MV-4-11 (cell line): ENCODE measurements at regions not wholly inside any gene's neighbourhood (a gene's known extent, or its start where the extent isn't known, plus 50 kb on each side); places are given as distances from the start of the nearest gene placed in this dataset.
"Not testable (repeated sequence)": the region's sequence is repeated elsewhere in the genome, so short reads cannot be mapped to it uniquely, and the experiment has no call there.

Experiments
- DNase-seq: peaks from one replicate; lab custom pipeline; 2025; lab: John Stamatoyannopoulos, UW

- DNase-seq, result no peak
Measured at GRCh38 chr7:55261386-55261770, 103.8 kb upstream of the LANCL2 start.

GRCh38 chr7:55265328-55265727 lies 99.8 kb upstream of the LANCL2 start:
- DNase-seq, result not testable (repeated sequence)

- no peak for DNase-seq
Measured at GRCh38 chr7:55265836-55266642, 99.1 kb upstream of the LANCL2 start.

GRCh38 chr7:55271069-55271626 lies 94.0 kb upstream of the LANCL2 start:
- no peak for DNase-seq

- DNase-seq, result no peak
Measured at GRCh38 chr7:55271661-55272060, 93.5 kb upstream of the LANCL2 start.

GRCh38 chr7:55272328-55272727 lies 92.8 kb upstream of the LANCL2 start:
- DNase-seq, result no peak

GRCh38 chr7:55273186-55273980 lies 91.8 kb upstream of the LANCL2 start:
- no peak for DNase-seq

- DNase-seq, result no peak
Measured at GRCh38 chr7:55274156-55274555, 91.0 kb upstream of the LANCL2 start.

GRCh38 chr7:55275291-55276200 lies 89.6 kb upstream of the LANCL2 start:
- no peak for DNase-seq

DNA sequence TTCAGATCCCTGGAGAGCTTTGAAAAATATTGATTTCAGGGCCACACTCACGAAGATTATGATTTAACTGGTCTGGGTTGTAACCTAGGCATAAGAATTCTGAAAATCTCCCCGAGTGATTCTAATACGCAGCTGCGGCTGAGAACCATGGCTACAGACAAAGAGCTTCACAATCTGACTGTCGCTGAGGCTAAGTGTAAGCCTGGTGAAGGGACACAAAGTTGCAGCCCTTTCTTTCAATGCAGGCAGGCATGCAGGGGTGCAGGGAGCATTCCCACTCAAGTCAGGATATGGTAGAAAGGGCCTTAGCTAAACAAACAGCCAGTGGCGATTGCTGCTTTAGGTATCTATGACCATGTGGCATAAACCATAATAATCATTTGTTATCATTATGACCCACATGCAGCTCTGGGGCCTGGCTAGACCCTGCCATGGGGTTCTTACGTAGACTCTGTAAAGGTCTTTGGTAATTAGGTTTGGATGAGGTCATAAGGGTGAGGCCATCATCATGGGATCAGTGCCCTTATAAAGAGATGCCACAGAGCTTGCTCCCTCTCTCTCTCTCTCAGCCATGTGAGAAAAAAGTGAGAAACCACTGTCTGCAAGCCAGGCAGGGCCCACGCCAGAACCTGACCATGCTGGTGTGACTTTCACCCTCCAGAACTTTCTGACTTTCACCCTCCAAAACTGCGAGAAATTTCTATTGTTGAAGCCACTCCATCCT lies 88.4 kb upstream of the LANCL2 start:
- no peak for DNase-seq

DNA sequence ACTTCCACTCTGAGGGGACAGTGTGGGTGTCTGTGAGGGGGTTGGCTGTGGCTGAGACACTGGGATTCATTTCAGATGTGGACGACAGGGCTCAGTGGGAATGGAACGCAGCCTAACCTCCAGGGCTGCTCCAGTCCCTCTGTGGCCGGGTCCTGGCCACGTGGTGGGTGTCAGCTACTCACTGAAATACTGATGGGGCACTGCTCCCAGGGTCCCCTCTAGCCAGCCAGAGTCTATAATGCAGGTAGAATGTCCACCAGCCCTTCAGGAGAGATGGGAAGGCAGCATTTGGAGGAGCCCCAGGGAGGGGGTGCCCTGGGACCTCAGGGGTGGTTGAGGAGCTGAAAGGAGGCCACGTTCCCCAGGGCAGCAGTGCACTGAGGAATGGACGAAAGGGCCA lies 87.2 kb upstream of the LANCL2 start:
- no peak for DNase-seq

DNA sequence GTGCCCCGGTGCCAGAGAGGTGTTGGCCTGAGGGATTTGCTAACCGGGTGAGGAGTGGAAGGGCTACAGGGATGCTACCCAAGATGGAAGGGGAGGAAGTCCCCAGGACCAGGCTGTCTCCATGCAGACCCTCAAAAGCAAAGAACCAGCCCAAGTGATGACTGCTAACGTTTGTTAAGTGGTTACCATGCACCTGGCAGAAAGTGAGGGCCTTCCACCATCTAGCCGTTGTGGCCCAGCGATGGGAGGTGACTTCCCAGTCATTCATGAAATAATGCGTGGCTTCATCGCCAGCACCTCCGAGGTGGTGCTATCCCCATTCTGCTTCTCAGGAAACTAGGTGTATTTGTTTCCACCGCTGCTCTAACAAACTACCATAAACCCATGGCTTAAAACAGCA lies 86.8 kb upstream of the LANCL2 start:
- DNase-seq, result no peak

- no peak for DNase-seq
Measured at GRCh38 chr7:55279080-55279845, 85.9 kb upstream of the LANCL2 start.

- DNase-seq, result peak; percentile 56
Measured at GRCh38 chr7:55280031-55280454, 85.1 kb upstream of the LANCL2 start.

GRCh38 chr7:55285665-55286064 lies 79.5 kb upstream of the LANCL2 start:
- no peak for DNase-seq

DNA sequence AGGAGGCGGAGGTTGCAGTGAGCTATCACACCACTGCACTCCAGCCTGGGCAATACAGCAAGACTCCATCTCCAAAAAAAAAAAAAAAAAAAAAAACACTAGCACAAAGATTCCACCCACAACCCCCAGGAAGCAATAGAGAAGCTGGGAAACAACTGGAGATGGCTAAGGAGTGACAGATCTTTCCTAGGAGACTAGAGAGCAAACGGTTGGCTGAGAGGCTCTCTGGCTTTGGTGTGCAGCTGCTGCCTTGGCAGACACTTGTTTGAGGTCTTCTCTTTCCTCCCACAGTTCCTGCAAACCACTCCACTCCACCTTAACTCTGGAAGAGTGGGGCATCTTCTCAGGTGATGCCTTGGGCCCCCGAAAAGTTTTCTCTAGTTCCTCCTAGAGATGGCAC lies 78.5 kb upstream of the LANCL2 start:
- DNase-seq, result no peak

- peak; percentile 4 for DNase-seq
Measured at GRCh38 chr7:55288070-55288824, 76.9 kb upstream of the LANCL2 start.

GRCh38 chr7:55296070-55296469 lies 69.1 kb upstream of the LANCL2 start:
- DNase-seq, result no peak

DNA sequence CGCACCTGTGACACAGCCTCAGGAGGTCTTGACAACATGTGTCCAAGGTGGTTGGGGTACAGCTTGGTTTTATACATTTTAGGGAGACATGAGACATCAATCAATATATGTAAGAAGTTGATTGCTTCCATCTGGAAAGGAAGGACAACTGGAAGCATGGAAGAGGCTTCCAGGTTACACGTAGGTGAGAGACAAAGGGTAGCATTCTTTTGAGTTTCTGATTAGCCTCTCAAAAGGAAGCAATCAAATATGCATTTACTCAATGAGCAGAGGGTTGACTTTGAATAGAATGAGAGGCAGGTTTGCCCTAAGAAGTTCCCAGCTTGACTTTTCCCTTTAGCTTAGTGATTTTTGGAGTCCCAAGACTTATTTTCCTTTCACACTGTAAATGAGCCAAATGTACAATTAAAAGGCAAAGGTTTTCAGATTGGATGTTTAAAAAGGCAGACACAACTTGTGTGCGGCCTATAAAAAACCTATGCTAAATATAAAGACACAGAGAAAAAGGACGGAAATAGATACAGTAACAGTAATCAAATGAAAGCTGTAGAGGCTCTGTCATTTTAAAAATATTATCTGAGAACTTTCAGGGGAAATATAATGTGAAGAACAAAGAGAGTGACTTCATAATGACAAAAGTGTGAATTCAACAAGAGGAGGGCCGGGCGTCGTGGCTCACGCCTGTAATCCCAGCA lies 65.7 kb upstream of the LANCL2 start:
- no peak for DNase-seq
